Lower lobe of right lung (tissue), 2 donors: ENCODE measurements at regions not wholly inside any gene's neighbourhood (a gene's known extent, or its start where the extent isn't known, plus 50 kb on each side); places are given as distances from the start of the nearest gene placed in this dataset.

Source experiments
- ATAC-seq, 2 donors: fragments of 200-7000 bp; cut with Tn5 transposase; one replicate each; pipeline ENCODE4 v1.9.1; 2020 to 2022; ENCODE audit warnings: mild to moderate bottlenecking in 2 of 2, moderate library complexity in 2 of 2
- DNase-seq: peaks from one replicate; pipeline ENCODE4 v3.0.0-alpha.2; 2020
- H3K27ac ChIP-seq: fragments of 200-600 bp; one replicate; pipeline ENCODE4 v1.8.0; 2022
- H3K27me3 ChIP-seq: fragments of 200-600 bp; one replicate; pipeline ENCODE4 v1.8.0; 2022; ENCODE audit warnings: low read depth
- H3K36me3 ChIP-seq: fragments of 200-600 bp; one replicate; pipeline ENCODE4 v1.8.0; 2022; ENCODE audit warnings: mild to moderate bottlenecking
- H3K4me1 ChIP-seq: fragments of 200-600 bp; one replicate; pipeline ENCODE4 v1.8.0; 2022
- H3K4me3 ChIP-seq: fragments of 200-600 bp; one replicate; pipeline ENCODE4 v1.8.0; 2022; ENCODE audit warnings: mild to moderate bottlenecking
- H3K9me3 ChIP-seq: fragments of 200-600 bp; one replicate; pipeline ENCODE4 v1.8.0; 2022
- intact Hi-C: fragments of 100-400 bp; cut with DNase I; formaldehyde crosslinking; loops from one replicate; pipeline ENCODE4 v1.11.0; 2022
- TF ChIP-seq, protein P1 (sequence below): fragments of 200-600 bp; IDR thresholded peaks from one replicate; pipeline ENCODE4 v1.8.0; 2022; ENCODE audit warnings: antibody characterized with exemption, mild to moderate bottlenecking
- donor health status: DM: no; HTN: yes; CAD: no; lungs with severe emphysema.

DNA sequence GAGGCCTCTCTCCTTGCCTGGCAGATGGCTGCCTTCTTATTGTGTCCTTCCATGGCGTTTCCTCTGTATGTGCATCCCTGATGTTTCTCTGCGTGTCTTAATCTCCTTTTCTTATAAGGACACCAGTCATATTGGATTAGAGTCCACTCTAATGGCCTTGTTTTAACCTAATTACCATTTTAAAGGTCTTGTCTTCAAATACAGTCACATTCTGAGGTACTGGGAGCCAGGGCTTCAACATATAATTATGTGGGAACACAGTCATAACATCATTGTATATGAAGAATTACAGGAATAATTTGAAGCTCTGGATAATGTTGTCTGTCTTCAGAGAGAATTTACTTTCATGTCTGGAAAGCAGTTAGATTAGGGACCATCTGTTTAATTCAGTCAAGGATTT lies 56.4 kb upstream of the PTGFR start:
- DNase-seq (no peak), ATAC-seq (no peak)
- Histone ChIP-seq H3K4me3 (no peak overlapping the region), H3K27me3 (no peaks in the 10 kb centered on the region), H3K4me1 (no peaks in the 10 kb centered on the region), H3K27ac (no peak overlapping the region), H3K9me3 (no peaks in the 10 kb centered on the region), H3K36me3 (no peaks in the 10 kb centered on the region)
- TF ChIP-seq, protein P1, sequence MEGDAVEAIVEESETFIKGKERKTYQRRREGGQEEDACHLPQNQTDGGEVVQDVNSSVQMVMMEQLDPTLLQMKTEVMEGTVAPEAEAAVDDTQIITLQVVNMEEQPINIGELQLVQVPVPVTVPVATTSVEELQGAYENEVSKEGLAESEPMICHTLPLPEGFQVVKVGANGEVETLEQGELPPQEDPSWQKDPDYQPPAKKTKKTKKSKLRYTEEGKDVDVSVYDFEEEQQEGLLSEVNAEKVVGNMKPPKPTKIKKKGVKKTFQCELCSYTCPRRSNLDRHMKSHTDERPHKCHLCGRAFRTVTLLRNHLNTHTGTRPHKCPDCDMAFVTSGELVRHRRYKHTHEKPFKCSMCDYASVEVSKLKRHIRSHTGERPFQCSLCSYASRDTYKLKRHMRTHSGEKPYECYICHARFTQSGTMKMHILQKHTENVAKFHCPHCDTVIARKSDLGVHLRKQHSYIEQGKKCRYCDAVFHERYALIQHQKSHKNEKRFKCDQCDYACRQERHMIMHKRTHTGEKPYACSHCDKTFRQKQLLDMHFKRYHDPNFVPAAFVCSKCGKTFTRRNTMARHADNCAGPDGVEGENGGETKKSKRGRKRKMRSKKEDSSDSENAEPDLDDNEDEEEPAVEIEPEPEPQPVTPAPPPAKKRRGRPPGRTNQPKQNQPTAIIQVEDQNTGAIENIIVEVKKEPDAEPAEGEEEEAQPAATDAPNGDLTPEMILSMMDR, result no peak
- intact Hi-C loops, result no loop called here

GRCh38 chr1:78436961-78437360 lies 53.8 kb upstream of the PTGFR start:
- Histone ChIP-seq H3K27me3 (no peaks in the 10 kb centered on the region), H3K9me3 (no peaks in the 10 kb centered on the region), H3K36me3 (no peaks in the 10 kb centered on the region), H3K4me3 (no peak overlapping the region), H3K4me1 (no peaks in the 10 kb centered on the region), H3K27ac (no peak overlapping the region)
- ATAC-seq (no peak), DNase-seq (no peak)
- TF ChIP-seq, protein P1, result no peak
- intact Hi-C loops, result no loop called here

DNA sequence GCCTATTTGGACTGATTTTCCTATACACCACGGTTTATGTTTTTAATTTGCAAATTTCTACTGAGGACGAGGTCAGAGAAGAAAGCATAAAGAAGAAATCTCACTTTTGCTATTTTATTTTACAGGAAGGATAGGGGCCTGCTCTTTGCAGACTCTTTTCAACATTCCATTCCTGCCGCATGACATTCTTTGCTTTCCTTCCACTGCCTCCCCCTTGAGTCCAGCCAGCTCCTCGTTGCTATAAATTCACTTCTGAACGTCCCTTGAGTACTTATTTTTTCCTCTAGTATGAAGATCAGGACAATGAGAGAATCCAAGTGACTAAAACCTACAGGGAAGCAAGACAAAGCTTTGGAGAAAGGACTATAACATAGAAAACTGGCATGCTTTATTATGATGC lies 53.4 kb upstream of the PTGFR start:
- H3K27me3 ChIP-seq, result no peaks in the 10 kb centered on the region
- DNase-seq, result no peak
- H3K9me3 ChIP-seq, result no peaks in the 10 kb centered on the region
- H3K27ac ChIP-seq, result no peak overlapping the region
- no peak for ATAC-seq
- no peaks in the 10 kb centered on the region for H3K4me1 ChIP-seq
- intact Hi-C loops, result no loop called here
- H3K36me3 ChIP-seq, result no peaks in the 10 kb centered on the region
- no peak overlapping the region for H3K4me3 ChIP-seq
- TF ChIP-seq, protein P1, result no peak

- Histone ChIP-seq H3K27me3 (no peaks in the 10 kb centered on the region), H3K27ac (no peak overlapping the region)
These were observed 52.8 kb upstream of the PTGFR start for GRCh38 chr1:78437941-78438340.

GRCh38 chr1:78440381-78440793 lies 50.4 kb upstream of the PTGFR start:
- Histone ChIP-seq H3K27me3 (no peaks in the 10 kb centered on the region), H3K9me3 (no peaks in the 10 kb centered on the region), H3K27ac (no peak overlapping the region), H3K4me3 (no peak overlapping the region), H3K36me3 (no peaks in the 10 kb centered on the region), H3K4me1 (no peaks in the 10 kb centered on the region)
- ATAC-seq (no peak), DNase-seq (no peak)
- intact Hi-C loops, result no loop called here
- TF ChIP-seq, protein P1, result no peak

More at GRCh38 chr1:78437941-78438340, 52.8 kb upstream of the PTGFR start:
- H3K9me3 ChIP-seq, result no peaks in the 10 kb centered on the region
- ATAC-seq (no peak), DNase-seq (no peak)
- TF ChIP-seq, protein P1, result no peak
- intact Hi-C loops, result no loop called here
- no peak overlapping the region for H3K4me3 ChIP-seq
- no peaks in the 10 kb centered on the region for H3K4me1 ChIP-seq
- H3K36me3 ChIP-seq, result no peaks in the 10 kb centered on the region
